HG03135 (cell line): ENCODE measurements at regions not wholly inside any gene's neighbourhood (a gene's known extent, or its start where the extent isn't known, plus 50 kb on each side); places are given as distances from the start of the nearest gene placed in this dataset.

Source experiments
- ATAC-seq: cut with Tn5 transposase; IDR thresholded peaks from one replicate; pipeline ENCODE4 v1.9.1; 2021; ENCODE audit warnings: mild to moderate bottlenecking, moderate library complexity; ENCODE audit not compliant: unreplicated experiment

GRCh38 chr4:181151856-181152255 lies 1091.3 kb upstream of the TENM3 start:
- no peak for ATAC-seq

GRCh38 chr4:181157647-181158046 lies 1085.6 kb upstream of the TENM3 start:
- ATAC-seq, result no peak

GRCh38 chr4:181158971-181159370 lies 1084.2 kb upstream of the TENM3 start:
- no peak for ATAC-seq

GRCh38 chr4:181161669-181162068 lies 1081.5 kb upstream of the TENM3 start:
- ATAC-seq, result no peak

- ATAC-seq, result no peak
Observed at GRCh38 chr4:181162266-181162665, 1080.9 kb upstream of the TENM3 start.

GRCh38 chr4:181162676-181163075 lies 1080.5 kb upstream of the TENM3 start:
- no peak for ATAC-seq

GRCh38 chr4:181166742-181167399 lies 1076.3 kb upstream of the TENM3 start:
- ATAC-seq, result no peak

GRCh38 chr4:181168011-181168805 lies 1075.0 kb upstream of the TENM3 start:
- no peak for ATAC-seq

GRCh38 chr4:181173046-181173445 lies 1070.2 kb upstream of the TENM3 start:
- ATAC-seq, result no peak

GRCh38 chr4:181176306-181176705 lies 1066.9 kb upstream of the TENM3 start:
- no peak for ATAC-seq

- no peak for ATAC-seq
Observed at GRCh38 chr4:181181331-181181730, 1061.9 kb upstream of the TENM3 start.

GRCh38 chr4:181189751-181190150 lies 1053.5 kb upstream of the TENM3 start:
- ATAC-seq, result no peak

GRCh38 chr4:181193131-181193930 lies 1049.9 kb upstream of the TENM3 start:
- no peak for ATAC-seq

- no peak for ATAC-seq
Observed at GRCh38 chr4:181194096-181194495, 1049.1 kb upstream of the TENM3 start.

GRCh38 chr4:181200076-181200475 lies 1043.1 kb upstream of the TENM3 start:
- ATAC-seq, result no peak

- ATAC-seq, result no peak
Observed at GRCh38 chr4:181202240-181202639, 1041.0 kb upstream of the TENM3 start.

- ATAC-seq, result no peak
Observed at GRCh38 chr4:181204109-181204508, 1039.1 kb upstream of the TENM3 start.

GRCh38 chr4:181213551-181213950 lies 1029.7 kb upstream of the TENM3 start:
- no peak for ATAC-seq

- no peak for ATAC-seq
Observed at GRCh38 chr4:181216501-181216900, 1026.7 kb upstream of the TENM3 start.

- no peak for ATAC-seq
Observed at GRCh38 chr4:181219783-181220416, 1023.3 kb upstream of the TENM3 start.

- ATAC-seq, result no peak
Observed at GRCh38 chr4:181224852-181225251, 1018.4 kb upstream of the TENM3 start.
